Stimulated activated CD4-positive, alpha-beta T cell treated with anti-CD3 and anti-CD28 coated beads, TNF-alpha, amount 100 ng/mL, for 48 hours (primary cell): ENCODE measurements at regions not wholly inside any gene's neighbourhood (a gene's known extent, or its start where the extent isn't known, plus 50 kb on each side); places are given as distances from the start of the nearest gene placed in this dataset.
"Not testable (repeated sequence)": the region's sequence is repeated elsewhere in the genome, so short reads cannot be mapped to it uniquely, and the experiment has no call there.

Experiments
- DNase-seq, 3 donors: peaks; one replicate each; pipeline ENCODE4 v3.0.0-alpha.2; 2020; ENCODE audit warnings: low read depth in 3 of 3

GRCh38 chr16:63822818-63823217 lies 1299.0 kb downstream of the CDH11 start:
- no peak for DNase-seq

GRCh38 chr16:63816276-63816675 lies 1305.6 kb downstream of the CDH11 start:
- DNase-seq: no peak

DNA sequence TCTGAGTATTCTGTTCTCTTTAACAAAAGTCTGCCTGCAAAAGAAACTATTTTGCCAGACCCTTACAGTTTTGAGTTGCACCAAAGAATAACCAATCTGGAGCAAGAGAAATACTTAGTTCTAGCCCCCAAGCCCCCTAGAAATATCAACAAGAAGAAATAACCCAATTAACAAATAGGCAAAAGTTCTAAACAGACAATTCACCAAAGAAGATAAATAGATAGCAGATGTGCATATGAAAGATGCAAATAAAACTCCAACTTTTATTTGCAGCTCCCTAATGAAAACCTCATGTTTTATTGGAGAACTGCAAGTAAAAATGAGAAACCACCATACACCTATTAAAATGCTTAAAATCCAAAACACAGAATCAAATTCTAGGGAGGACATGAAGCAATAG lies 1308.0 kb downstream of the CDH11 start:
- no peak for DNase-seq

GRCh38 chr16:63808730-63809129 lies 1313.1 kb downstream of the CDH11 start:
- no peak for DNase-seq

- no peak for DNase-seq
Observed at GRCh38 chr16:63806794-63807506, 1314.9 kb downstream of the CDH11 start.

- DNase-seq: no peak
Observed at GRCh38 chr16:63804126-63804525, 1317.7 kb downstream of the CDH11 start.

GRCh38 chr16:63789603-63790002 lies 1332.3 kb downstream of the CDH11 start:
- DNase-seq: no peak

- no peak for DNase-seq
Observed at GRCh38 chr16:63787014-63787413, 1334.8 kb downstream of the CDH11 start.

GRCh38 chr16:63785170-63785569 lies 1336.7 kb downstream of the CDH11 start:
- DNase-seq: no peak

DNA sequence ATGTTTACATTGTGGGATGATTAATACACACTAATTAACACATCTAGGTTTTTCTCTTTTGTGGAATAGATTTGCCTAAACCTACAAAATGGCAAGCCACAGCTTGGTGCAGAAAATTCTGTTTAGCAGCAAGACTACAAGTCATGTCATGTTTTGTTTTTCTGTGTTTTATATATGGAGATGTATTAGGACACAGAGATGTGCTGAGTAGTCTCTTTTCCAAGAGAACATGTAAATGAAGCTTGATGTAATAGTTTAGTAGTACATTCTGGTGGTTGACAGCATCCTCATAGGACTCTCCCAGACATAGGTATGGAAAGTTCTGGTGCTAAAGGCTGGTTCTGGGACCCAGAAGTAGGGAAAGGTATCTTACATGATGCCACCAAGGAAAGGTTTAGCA lies 1345.4 kb downstream of the CDH11 start:
- DNase-seq: no peak

GRCh38 chr16:63776034-63776433 lies 1345.8 kb downstream of the CDH11 start:
- no peak for DNase-seq

- no peak for DNase-seq
Observed at GRCh38 chr16:63774302-63774701, 1347.6 kb downstream of the CDH11 start.

- no peak for DNase-seq
Observed at GRCh38 chr16:63769211-63769610, 1352.7 kb downstream of the CDH11 start.

- DNase-seq: not testable (repeated sequence)
Observed at GRCh38 chr16:63760246-63760645, 1361.6 kb downstream of the CDH11 start.

GRCh38 chr16:63752347-63752746 lies 1369.5 kb downstream of the CDH11 start:
- no peak for DNase-seq

- no peak for DNase-seq
Observed at GRCh38 chr16:63749276-63749675, 1372.6 kb downstream of the CDH11 start.

DNA sequence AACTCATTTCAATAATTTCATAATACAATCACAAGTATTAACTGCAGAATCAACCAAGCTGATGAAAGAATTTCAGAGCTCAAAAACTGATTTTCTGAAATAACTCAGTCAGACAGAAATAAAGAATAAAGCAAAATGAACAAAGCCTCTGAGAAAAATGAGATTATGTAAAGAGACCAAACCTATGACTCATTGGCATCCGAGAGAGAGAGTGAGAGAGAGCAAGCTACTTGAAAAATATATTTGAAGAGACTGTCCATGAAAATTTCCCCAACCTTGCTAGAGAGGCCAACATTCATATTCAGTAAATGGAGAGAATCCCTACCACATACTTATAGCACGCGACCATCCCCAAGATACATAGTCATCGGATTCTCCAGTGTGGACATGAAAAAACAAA lies 1376.4 kb downstream of the CDH11 start:
- no peak for DNase-seq

- DNase-seq: no peak
Observed at GRCh38 chr16:63744077-63744874, 1377.6 kb downstream of the CDH11 start.

- DNase-seq: no peak
Observed at GRCh38 chr16:63742150-63742549, 1379.7 kb downstream of the CDH11 start.

- no peak for DNase-seq
Observed at GRCh38 chr16:63737633-63738032, 1384.2 kb downstream of the CDH11 start.

DNA sequence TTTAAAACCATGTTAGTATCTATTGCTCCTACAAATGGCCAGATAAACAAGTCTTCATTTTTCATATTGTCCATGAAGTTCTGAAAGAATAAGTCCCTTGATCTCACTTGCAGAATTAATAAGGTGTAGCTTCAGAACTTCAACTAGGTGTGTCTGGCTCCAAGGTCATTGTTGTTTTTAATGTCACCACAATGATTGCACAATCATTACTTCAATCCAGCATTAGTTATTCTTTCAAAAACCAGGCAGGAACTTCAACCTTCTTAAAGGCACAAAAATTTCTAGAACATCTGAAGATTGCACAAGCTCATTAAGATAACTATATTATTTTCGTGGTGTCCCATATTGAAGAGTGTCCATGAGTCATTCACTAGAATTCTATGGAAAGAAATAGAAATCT lies 1386.4 kb downstream of the CDH11 start:
- no peak for DNase-seq

DNA sequence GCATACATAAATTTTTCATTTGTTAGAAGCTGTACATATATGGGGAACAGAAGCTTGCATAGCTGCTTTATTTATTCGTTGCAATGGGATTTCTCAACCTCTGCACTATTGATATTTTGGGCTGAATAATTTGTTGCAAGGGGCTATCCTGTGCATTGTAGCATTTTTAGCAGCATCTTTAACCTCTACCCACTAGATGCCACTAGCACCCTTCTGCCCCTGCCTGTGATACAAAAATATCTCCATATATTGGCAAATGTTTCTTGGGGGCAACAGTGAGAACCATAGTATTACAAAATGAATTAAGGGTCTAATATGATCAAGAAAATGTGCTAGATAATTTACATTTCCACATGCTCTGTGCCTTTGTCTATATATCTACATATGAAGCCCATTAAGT lies 1401.0 kb downstream of the CDH11 start:
- DNase-seq: no peak

- no peak for DNase-seq
Observed at GRCh38 chr16:63719926-63720325, 1401.9 kb downstream of the CDH11 start.
